HG02840 (cell line): ENCODE measurements at regions not wholly inside any gene's neighbourhood (a gene's known extent, or its start where the extent isn't known, plus 50 kb on each side); places are given as distances from the start of the nearest gene placed in this dataset.
"Not testable (repeated sequence)": the region's sequence is repeated elsewhere in the genome, so short reads cannot be mapped to it uniquely, and the experiment has no call there.

ENCODE experiments used
- ATAC-seq: cut with Tn5 transposase; IDR thresholded peaks from one replicate; pipeline ENCODE4 v1.9.1; 2021; ENCODE audit warnings: mild to moderate bottlenecking, moderate library complexity, moderate number of reproducible peaks; ENCODE audit not compliant: unreplicated experiment, low FRiP score

- not testable (repeated sequence) for ATAC-seq
Measured at GRCh38 chr2:16024628-16025027, 84.3 kb downstream of the MYCN start.

GRCh38 chr2:16023506-16024360 is 83.4 kb downstream of the MYCN start:
- no peak for ATAC-seq

DNA sequence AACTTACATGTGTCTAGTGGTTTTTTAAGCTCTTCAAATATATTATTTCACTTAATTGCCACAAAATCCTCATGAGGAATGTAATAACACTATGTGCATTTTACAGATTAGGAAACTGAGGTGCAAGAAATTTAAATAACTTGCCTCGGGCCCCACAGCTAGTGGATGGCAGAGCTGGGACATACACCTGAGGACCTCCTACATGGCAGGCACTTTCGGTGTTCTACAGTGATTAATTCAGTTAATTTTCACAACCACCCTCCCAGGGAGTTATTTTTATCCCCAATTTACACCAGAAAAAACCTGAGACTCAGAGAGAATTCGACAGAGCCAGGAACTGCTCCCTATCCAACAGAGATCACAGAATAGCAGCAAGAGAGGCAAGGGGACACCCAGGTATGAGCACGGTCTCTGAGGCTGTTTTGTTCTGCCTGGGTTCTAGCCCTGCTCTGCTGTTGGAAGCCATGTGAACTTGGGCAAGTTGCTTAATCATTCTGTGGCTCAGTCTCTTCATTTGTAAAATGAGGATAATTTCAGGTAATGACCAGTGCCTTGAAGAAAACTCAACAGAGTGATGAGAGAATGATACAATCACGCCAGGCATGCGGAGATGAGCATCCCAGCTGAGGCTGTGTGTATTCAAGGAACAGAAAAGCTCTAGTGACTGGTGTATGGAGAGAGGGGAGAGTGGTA is 82.3 kb downstream of the MYCN start:
- ATAC-seq: no peak

DNA sequence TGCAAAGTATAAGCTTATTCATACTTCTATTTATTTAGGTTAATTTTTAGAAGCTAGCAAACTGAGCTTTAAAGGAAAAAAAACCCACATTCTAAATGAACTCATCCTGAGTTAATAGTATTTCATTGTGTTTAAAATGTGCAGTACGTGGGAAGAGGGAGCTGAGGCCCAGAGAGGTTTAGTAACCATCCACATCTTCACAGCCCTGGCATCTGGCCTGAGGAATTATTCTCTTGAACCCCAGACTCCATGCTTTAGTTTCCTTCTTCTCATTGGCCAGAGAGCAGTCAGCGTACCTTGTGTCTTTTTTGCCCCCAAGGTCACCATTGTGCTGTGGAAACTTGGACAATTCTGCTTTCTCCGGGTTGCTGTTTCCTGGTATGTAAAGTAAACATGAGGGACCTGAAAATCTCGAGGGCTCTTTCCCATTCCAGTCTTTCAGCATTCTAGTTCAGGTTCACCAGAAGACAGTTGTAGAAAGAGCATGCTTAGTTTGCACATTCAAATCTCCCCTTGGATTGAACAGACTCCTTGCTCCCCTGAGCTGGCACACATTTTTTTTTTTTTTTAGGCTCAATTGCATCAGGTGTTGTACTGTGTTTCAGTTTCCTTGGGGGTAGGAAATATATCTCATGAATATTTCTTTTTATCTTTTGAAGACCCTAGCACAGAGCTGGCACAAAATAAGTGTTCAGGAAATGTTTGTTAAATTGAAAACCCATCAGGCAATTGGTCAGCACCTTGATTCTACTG is 81.4 kb downstream of the MYCN start:
- no peak for ATAC-seq

GRCh38 chr2:16020389-16021008 is 80.1 kb downstream of the MYCN start:
- ATAC-seq: no peak

- ATAC-seq: no peak
Measured at GRCh38 chr2:16019617-16020351, 79.4 kb downstream of the MYCN start.

- no peak for ATAC-seq
Measured at GRCh38 chr2:16019060-16019480, 78.7 kb downstream of the MYCN start.

- ATAC-seq: no peak
Measured at GRCh38 chr2:16018277-16019059, 78.1 kb downstream of the MYCN start.

DNA sequence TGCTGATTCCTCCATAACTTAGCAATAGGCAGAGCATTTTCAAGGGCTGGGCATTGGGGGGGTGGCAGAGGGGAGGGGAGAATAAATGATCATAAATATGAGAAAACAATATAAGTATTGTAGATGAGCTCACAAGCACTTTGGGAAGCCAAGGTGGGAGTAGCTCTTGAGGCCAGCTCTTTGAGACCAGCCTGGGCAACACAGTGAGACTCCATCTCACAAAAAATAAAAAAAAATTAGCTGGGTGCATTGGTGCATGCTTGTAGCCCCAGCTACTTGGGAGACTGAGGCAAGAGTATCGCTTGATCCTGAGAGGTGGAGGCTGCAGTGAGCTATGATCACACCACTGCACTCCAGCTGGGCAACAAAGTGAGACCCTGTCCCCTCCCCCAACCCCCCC is 75.9 kb downstream of the MYCN start:
- ATAC-seq: no peak

- ATAC-seq: no peak
Measured at GRCh38 chr2:16015903-16016265, 75.5 kb downstream of the MYCN start.

- no peak for ATAC-seq
Measured at GRCh38 chr2:16015210-16015902, 75.0 kb downstream of the MYCN start.

DNA sequence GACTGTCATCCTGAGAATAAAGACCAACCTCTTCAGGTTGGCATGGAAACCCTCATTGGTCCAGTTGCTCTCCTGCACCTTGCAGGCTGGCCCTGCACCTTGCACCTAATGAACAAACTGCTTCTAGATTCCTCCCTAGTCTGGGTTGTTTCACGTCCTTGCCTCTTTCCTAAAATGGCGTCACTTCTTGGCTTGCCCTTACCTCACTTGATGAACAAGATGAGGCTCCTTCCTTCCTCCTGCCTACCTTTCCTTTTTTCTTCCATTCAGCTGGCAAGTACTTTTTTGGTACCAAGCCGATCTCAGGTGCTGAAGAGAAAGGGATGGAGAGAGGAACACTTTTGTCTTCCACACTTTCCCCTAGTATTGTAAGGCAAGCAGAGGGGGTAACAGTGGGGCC is 74.5 kb downstream of the MYCN start:
- ATAC-seq: no peak

- no peak for ATAC-seq
Measured at GRCh38 chr2:16014041-16014787, 73.9 kb downstream of the MYCN start.

DNA sequence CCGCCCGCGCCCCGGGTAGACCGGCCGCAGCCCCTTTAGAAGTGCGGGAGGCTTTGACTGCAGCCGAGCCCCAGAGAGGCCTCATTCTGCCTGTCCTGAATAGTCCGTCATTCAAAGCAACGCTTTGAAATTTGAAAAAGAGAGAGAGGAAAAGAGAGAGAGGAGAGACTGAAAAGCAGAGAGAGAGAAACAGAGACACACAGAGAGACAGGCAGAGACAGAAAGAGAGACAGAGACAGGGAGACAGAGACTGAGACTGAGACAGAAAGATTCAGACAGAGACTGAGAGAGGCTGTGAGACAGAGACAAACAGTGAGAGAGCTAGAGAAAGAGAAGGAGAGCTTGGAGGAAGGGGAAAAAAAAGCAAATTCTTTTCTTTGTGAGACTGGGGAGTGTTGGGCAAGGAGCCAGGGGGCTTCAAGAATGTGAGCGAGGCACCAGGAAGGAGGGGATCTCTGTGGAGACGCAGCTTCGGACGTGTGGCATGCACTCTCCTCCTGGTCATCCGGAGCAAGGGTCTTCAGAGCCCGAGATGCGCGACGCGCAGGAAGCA is 73.1 kb downstream of the MYCN start:
- ATAC-seq: no peak

GRCh38 chr2:16012626-16013358 is 72.4 kb downstream of the MYCN start:
- ATAC-seq: no peak

DNA sequence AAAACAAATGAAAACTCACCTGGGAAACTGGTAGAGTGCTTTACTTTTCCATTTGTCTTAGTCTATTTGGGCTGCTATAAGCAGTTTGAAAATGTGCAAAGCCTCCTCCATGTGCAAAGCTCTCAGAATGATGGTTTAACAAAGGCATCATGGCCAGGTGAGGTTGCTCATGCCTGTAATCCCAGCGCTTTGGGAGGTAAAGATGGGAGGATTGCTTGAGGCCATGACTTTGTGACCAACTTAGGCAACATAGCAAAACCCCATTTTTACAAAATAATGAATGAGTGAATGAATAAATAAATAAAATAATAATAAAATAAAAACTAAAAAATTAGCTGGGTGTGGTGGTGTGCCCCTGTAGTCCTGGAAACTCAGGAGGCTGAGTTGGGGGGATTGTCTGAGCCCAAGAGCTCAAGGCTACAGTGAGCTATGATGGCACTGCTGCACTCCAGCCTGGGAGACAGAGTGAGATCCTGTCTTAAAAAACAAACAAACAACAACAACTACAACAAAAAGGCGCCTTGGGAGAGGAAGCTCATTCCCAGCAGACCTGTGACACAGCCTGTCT is 71.8 kb downstream of the MYCN start:
- no peak for ATAC-seq

- ATAC-seq: no peak
Measured at GRCh38 chr2:16011621-16011960, 71.2 kb downstream of the MYCN start.
